ENCODE measurements at regions not wholly inside any gene's neighbourhood (a gene's known extent, or its start where the extent isn't known, plus 50 kb on each side); places are given as distances from the start of the nearest gene placed in this dataset.

DNA sequence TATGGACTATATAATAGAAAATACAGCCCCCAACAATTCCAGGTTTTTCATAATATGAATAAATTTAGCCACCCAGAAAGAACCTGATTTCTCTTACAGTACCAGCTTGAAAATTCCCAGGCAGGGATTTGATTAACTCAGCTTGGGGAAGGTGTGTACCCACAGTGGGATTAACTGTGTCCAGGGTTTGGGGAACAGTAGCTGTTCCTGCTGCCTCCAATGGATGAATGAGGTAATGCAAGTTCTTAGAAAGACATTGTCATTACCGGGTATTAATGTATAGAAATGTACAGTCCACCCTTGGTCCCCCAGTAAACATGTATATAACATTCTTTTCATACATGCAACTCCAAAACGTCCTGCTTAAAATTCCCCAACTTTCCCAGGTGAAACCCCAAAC lies 115.6 kb downstream of the LRIG3 start:
- no peak overlapping the region for H3K4me3 ChIP-seq (ENCODE audit: low read depth, low read length)
- TF ChIP-seq, protein P1, sequence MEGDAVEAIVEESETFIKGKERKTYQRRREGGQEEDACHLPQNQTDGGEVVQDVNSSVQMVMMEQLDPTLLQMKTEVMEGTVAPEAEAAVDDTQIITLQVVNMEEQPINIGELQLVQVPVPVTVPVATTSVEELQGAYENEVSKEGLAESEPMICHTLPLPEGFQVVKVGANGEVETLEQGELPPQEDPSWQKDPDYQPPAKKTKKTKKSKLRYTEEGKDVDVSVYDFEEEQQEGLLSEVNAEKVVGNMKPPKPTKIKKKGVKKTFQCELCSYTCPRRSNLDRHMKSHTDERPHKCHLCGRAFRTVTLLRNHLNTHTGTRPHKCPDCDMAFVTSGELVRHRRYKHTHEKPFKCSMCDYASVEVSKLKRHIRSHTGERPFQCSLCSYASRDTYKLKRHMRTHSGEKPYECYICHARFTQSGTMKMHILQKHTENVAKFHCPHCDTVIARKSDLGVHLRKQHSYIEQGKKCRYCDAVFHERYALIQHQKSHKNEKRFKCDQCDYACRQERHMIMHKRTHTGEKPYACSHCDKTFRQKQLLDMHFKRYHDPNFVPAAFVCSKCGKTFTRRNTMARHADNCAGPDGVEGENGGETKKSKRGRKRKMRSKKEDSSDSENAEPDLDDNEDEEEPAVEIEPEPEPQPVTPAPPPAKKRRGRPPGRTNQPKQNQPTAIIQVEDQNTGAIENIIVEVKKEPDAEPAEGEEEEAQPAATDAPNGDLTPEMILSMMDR (IDR thresholded peaks at IDR 0.05; ENCODE audit: low read depth, low read length): no peak

DNA sequence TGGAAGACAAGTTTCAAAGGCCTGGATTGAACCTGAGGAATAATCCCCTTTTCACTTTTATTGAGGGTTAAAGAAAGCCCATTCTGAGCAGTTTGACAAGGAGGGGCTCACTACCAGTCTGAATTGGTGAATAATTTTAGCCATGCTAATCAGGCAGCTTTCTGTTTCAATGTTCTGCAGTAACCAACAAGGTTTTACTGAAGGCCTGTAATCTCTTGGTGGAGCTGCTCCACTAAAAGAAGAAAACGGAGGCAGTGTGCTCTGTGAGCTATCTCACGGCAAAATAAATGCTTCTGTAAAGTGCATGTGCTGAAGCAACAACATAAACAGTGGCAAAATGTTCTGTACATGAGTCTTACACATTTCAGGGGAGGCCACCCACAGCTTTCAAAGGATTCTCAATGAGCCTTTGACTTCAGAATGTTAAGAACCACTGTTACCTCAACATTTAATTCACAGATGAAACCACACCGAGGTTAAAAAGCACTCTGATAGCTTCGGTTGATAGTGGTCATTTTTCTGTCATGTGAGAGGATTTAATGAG lies 111.2 kb downstream of the LRIG3 start:
- H3K4me3 ChIP-seq (ENCODE audit: low read depth, low read length): no peak overlapping the region
- TF ChIP-seq, protein P1 (IDR thresholded peaks at IDR 0.05; ENCODE audit: low read depth, low read length): no peak

DNA sequence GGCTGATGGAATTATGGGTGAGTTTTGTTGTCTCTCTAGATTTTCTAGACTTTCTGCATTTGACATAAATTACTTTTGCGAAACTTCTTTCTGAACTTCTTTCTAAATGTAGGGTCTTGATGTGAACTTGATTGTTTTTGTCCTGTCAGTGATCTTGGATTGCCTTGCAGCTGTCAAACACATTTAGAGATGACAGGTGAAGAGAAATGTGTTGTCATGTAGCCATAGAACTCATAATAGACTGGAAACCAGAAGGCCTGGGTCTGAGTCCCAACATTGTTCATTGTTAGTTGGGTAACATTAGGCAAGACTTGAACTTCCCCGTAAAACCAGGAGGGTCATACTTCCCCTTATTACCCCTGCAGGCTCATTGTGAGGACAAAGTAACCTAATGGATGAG lies 109.0 kb downstream of the LRIG3 start:
- TF ChIP-seq, protein P1 (IDR thresholded peaks at IDR 0.05; ENCODE audit: low read depth, low read length): no peak
- no peak overlapping the region for H3K4me3 ChIP-seq (ENCODE audit: low read depth, low read length)

DNA sequence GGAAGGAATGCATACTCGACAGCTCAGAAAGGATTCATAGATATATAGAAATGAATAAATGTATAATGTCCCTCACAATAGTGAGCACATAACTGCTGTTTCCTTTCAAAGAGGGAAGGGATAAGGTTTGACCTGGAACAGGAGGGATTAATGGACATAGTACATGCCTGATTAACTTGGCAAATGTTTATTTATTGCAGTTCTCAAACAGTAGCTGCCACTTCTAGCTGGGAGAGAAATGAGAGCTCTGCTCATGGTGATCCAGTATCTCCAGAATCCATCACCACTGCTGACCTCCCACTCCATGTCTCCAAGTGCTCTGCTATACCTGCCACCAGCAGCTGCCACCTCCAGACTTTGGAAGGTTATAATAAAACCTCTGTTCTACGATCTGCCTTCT lies 108.1 kb downstream of the LRIG3 start:
- H3K4me3 ChIP-seq (ENCODE audit: low read depth, low read length): no peak overlapping the region
- TF ChIP-seq, protein P1 (IDR thresholded peaks at IDR 0.05; ENCODE audit: low read depth, low read length): no peak

DNA sequence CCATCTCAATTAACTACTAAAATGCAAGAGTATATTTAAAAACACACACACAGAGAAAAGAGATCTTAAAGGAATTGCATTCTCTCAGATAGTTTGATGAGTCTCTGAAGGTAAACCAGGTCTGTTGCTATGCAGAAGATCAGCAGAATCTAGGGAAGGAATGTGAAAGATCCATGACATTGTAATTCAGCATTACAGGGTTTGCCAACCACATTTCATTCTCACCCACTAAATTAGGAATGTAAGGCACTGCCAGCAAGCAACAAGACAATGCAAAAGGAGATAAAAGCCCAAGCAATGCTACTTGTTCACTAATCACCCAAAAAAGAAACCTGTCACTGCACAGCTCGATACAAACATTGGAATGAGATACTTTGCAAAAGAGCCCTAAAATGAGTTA lies 106.3 kb downstream of the LRIG3 start:
- TF ChIP-seq, protein P1 (IDR thresholded peaks at IDR 0.05; ENCODE audit: low read depth, low read length): no peak
- no peak overlapping the region for H3K4me3 ChIP-seq (ENCODE audit: low read depth, low read length)

DNA sequence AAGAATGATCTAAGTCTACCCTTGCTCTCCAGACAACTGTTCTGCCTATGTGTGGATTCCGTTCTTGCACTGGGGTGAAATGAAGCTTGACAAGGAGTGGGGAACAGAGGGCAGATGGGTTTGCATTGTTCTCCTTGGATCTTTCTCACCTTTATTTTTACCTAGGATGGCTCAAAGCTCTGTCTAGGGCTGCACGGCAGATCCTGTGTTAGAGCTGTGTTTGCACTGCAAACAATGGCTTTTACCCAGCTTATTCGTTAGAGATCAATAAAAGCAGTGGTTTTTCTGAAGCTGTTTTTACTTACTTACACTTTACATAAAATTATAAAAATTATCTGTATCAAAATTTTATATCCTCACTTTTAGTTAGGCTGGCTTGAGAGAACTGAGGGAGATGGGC lies 105.1 kb downstream of the LRIG3 start:
- TF ChIP-seq, protein P1 (IDR thresholded peaks at IDR 0.05; ENCODE audit: low read depth, low read length): no peak
- H3K4me3 ChIP-seq (ENCODE audit: low read depth, low read length): no peak overlapping the region

DNA sequence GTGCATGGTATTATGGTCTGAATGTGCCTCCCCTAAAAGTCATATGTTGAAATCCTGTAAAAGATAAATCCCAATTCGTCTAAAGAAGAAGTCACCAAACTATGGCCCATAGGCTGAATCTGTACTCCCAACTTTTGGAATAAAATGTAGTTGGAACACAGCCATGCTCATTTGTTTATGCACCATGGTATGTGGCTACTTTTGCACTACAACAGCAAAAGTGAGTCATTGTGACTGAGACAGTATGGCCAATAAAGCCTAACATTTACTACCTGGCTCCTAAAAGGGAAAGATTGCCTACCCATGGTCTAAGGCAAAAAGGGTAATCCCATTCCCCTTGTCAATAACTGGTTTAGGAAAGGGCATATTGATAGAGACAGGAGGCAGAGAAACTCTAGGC lies 101.8 kb downstream of the LRIG3 start:
- H3K4me3 ChIP-seq (ENCODE audit: low read depth, low read length): no peak overlapping the region
- TF ChIP-seq, protein P1 (IDR thresholded peaks at IDR 0.05; ENCODE audit: low read depth, low read length): no peak

Data from WI38 (cell line).